Cardiac muscle cell (in vitro differentiated cells and primary cell): ENCODE measurements at regions not wholly inside any gene's neighbourhood (a gene's known extent, or its start where the extent isn't known, plus 50 kb on each side); places are given as distances from the start of the nearest gene placed in this dataset.
"Not testable (repeated sequence)": the region's sequence is repeated elsewhere in the genome, so short reads cannot be mapped to it uniquely, and the experiment has no call there.

Experiments used
- DNase-seq, 2 donors: peaks; one replicate each; pipeline versions ENCODE4 v3.0.0 to v3.0.0-alpha.2; 2010 to 2017; ENCODE audit warnings: low read depth in 1 of 2, low spot score in 1 of 2
- H3K27ac ChIP-seq: fragments of 200-600 bp; sonication (generic); 2 replicates; pipeline ENCODE4 v1.5.1; 2016
- H3K27me3 ChIP-seq: fragments of 200-600 bp; sonication (generic); 2 replicates; pipeline ENCODE4 v1.6.0; 2016; ENCODE audit warnings: control low read depth
- H3K36me3 ChIP-seq: fragments of 200-600 bp; sonication (generic); 2 replicates; pipeline ENCODE4 v1.5.1; 2016; ENCODE audit warnings: control low read depth
- H3K4me1 ChIP-seq: fragments of 200-600 bp; sonication (generic); 2 replicates; pipeline ENCODE4 v1.8.1; 2017; ENCODE audit warnings: low read depth, mild to moderate bottlenecking, mixed run types
- H3K4me3 ChIP-seq: fragments of 200-600 bp; sonication (generic); 2 replicates; pipeline ENCODE4 v1.5.1; 2016; ENCODE audit warnings: mild to moderate bottlenecking
- H3K9me3 ChIP-seq: fragments of 200-600 bp; sonication (generic); 2 replicates; pipeline ENCODE4 v1.5.1; 2017; ENCODE audit warnings: low read depth, mild to moderate bottlenecking, control low read depth
- TF ChIP-seq, protein P1 (sequence below): IDR thresholded peaks from 2 replicates; pipeline ENCODE4 v1.5.1; 2012; ENCODE audit warnings: low read depth, mild to moderate bottlenecking, low read length

DNA sequence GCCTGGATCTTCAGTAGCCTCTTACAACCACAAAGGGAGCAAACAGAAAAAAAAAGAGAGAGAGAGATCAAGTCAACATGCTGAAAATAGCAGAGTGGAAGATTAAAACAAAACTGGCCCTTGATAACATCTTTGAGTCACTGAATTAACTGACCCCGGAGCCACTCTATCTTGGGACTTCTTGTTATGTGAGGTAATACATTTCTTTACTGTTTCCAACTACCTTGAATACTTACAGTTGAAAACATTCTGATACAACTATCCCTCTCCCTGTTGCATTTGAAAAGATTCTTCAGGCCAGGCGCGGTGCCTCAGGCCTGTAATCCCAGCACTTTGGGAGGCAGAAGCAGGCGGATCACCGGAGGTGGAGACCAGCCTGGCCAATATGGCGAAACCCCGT lies 208.1 kb downstream of the MEMO1 start:
- TF ChIP-seq, protein P1, sequence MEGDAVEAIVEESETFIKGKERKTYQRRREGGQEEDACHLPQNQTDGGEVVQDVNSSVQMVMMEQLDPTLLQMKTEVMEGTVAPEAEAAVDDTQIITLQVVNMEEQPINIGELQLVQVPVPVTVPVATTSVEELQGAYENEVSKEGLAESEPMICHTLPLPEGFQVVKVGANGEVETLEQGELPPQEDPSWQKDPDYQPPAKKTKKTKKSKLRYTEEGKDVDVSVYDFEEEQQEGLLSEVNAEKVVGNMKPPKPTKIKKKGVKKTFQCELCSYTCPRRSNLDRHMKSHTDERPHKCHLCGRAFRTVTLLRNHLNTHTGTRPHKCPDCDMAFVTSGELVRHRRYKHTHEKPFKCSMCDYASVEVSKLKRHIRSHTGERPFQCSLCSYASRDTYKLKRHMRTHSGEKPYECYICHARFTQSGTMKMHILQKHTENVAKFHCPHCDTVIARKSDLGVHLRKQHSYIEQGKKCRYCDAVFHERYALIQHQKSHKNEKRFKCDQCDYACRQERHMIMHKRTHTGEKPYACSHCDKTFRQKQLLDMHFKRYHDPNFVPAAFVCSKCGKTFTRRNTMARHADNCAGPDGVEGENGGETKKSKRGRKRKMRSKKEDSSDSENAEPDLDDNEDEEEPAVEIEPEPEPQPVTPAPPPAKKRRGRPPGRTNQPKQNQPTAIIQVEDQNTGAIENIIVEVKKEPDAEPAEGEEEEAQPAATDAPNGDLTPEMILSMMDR: no peak
- Histone ChIP-seq H3K4me3 (no peak overlapping the region), H3K9me3 (no peaks in the 10 kb centered on the region), H3K27ac (no peak overlapping the region), H3K4me1 (no peaks in the 10 kb centered on the region), H3K36me3 (no peaks in the 10 kb centered on the region), H3K27me3 (no peaks in the 10 kb centered on the region)
- DNase-seq: no peak

GRCh38 chr2:31799282-31799681 lies 211.5 kb downstream of the MEMO1 start:
- H3K36me3 ChIP-seq, H3K4me3 ChIP-seq, H3K9me3 ChIP-seq, H3K27ac ChIP-seq, H3K27me3 ChIP-seq, H3K4me1 ChIP-seq, DNase-seq: not testable (repeated sequence)

DNA sequence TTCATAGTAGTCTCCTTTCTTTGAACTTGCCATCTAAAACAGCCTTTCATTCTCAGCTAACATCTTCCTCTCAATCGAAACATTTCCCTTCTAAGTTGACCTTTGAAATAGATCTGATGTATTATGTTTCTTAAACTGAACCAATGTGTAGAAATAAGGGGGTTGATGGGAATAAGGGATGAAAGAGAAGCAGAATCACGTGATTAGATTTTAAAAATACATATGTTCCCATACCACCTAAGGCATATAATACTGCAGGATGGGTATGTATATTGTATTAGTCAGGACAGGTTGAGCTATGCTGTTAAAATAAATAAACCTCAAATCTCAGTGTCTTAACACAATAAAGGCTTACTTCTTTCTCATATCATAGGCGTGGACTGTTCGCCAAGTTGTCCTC lies 207.5 kb upstream of the SRD5A2 start:
- Histone ChIP-seq H3K36me3 (no peaks in the 10 kb centered on the region), H3K4me3 (no peak overlapping the region), H3K9me3 (no peaks in the 10 kb centered on the region), H3K27ac (no peak overlapping the region), H3K27me3 (no peaks in the 10 kb centered on the region), H3K4me1 (no peaks in the 10 kb centered on the region)
- no peak for DNase-seq
- TF ChIP-seq, protein P1: no peak

- Histone ChIP-seq H3K27me3 (no peaks in the 10 kb centered on the region), H3K27ac (no peak overlapping the region), H3K36me3 (no peaks in the 10 kb centered on the region), H3K4me3 (no peak overlapping the region), H3K9me3 (no peaks in the 10 kb centered on the region), H3K4me1 (no peaks in the 10 kb centered on the region)
- no peak for DNase-seq
- TF ChIP-seq, protein P1: no peak
Measured at GRCh38 chr2:31785876-31786275, 205.1 kb upstream of the SRD5A2 start.

DNA sequence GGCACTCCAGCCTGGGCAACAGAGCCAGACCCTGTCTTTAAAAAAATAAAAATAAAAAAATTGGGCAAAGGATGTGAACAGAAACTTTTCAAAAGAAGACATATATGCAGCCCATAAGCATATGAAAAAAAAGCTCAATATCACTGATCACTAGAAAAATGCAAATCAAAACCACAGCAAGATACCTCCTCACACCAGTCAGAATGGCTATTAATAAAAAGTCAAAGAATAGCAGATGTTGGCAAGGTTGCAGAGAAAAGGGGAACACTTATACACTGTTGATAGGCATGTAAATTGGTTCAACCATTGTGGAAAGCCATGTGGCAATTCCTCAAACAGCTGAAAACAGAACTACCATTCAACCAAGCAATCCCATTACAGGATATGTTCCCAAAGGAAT lies 204.1 kb upstream of the SRD5A2 start:
- Histone ChIP-seq H3K9me3 (no peaks in the 10 kb centered on the region), H3K4me1 (no peaks in the 10 kb centered on the region), H3K4me3 (no peak overlapping the region), H3K36me3 (no peaks in the 10 kb centered on the region), H3K27ac (no peak overlapping the region), H3K27me3 (no peaks in the 10 kb centered on the region)
- TF ChIP-seq, protein P1: no peak
- DNase-seq: no peak

GRCh38 chr2:31783446-31784091 lies 202.8 kb upstream of the SRD5A2 start:
- H3K9me3 ChIP-seq, H3K27me3 ChIP-seq, DNase-seq, H3K4me3 ChIP-seq, H3K27ac ChIP-seq, H3K36me3 ChIP-seq, H3K4me1 ChIP-seq: not testable (repeated sequence)

DNA sequence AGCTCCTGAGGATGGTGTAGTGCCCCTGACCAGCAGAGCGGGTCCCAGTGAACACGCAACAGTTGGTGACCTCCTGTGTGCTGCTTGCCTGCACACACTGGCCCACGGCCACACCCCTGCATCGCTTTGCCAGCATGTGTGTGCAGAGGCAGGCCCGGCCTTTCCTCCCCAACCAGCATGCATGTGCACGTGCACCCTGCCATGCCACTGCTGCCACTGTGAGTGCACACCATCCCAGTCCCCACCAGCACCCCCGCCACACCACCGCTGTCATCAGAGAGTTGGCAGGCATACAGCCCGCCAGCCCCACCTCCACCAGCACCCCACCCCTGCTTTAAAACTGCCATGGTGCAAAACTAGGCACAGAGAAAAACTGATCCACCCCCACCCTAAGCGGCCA lies 197.4 kb upstream of the SRD5A2 start:
- TF ChIP-seq, protein P1: no peak

More for the DNA sequence above, 197.4 kb upstream of the SRD5A2 start:
- Histone ChIP-seq H3K27me3 (no peaks in the 10 kb centered on the region), H3K27ac (no peak overlapping the region), H3K4me1 (no peaks in the 10 kb centered on the region), H3K9me3 (no peaks in the 10 kb centered on the region), H3K4me3 (no peak overlapping the region), H3K36me3 (no peaks in the 10 kb centered on the region)
- DNase-seq: no peak
